Fibroblast of lung (primary cell): ENCODE measurements at regions not wholly inside any gene's neighbourhood (a gene's known extent, or its start where the extent isn't known, plus 50 kb on each side); places are given as distances from the start of the nearest gene placed in this dataset.

Experiments
- DNase-seq, 2 donors: peaks; one replicate each; pipeline versions ENCODE4 v3.0.0 to v3.0.0-alpha.2; 2010; ENCODE audit warnings: low read depth in 2 of 2
- H2AFZ ChIP-seq: 2 replicates; pipeline ENCODE4 v1.5.1; 2012; ENCODE audit warnings: low read length, control low read depth, inconsistent platforms
- H3K27ac ChIP-seq: 2 replicates; pipeline ENCODE4 v1.5.1; 2011; ENCODE audit warnings: low read length, control low read depth; ENCODE audit not compliant: insufficient read depth
- H3K27me3 ChIP-seq: 2 replicates; pipeline ENCODE4 v1.5.1; 2011; ENCODE audit warnings: mild to moderate bottlenecking, low read length; ENCODE audit not compliant: control insufficient read depth, insufficient read depth
- H3K36me3 ChIP-seq: 2 replicates; pipeline ENCODE4 v1.5.1; 2011; ENCODE audit warnings: low read length; ENCODE audit not compliant: control insufficient read depth, insufficient read depth
- H3K4me1 ChIP-seq: 2 replicates; pipeline ENCODE4 v1.5.1; 2011; ENCODE audit warnings: low read length; ENCODE audit not compliant: control insufficient read depth, insufficient read depth; ENCODE audit errors: extremely low read depth
- H3K4me2 ChIP-seq: 2 replicates; pipeline ENCODE4 v1.5.1; 2011; ENCODE audit warnings: low read length, control low read depth; ENCODE audit not compliant: insufficient read depth; ENCODE audit errors: extremely low read depth
- H3K4me3 ChIP-seq, 4 experiments: fragments of 200-600 bp in 1 of 4; sonication (generic) in 1 of 4; replicated peaks in 1 of 4; 2 replicates each; pipeline ENCODE4 v1.5.1; 2011 to 2016; ENCODE audit warnings: low read length in 4 of 4, low read depth in 3 of 4, mild to moderate bottlenecking in 3 of 4, control low read depth in 2 of 4, inconsistent platforms in 1 of 4, mixed read lengths in 1 of 4; ENCODE audit not compliant: insufficient read depth in 1 of 4; ENCODE audit errors: control extremely low read depth in 1 of 4
- H3K79me2 ChIP-seq: 2 replicates; pipeline ENCODE4 v1.5.1; 2012; ENCODE audit warnings: mild to moderate bottlenecking, low read length, inconsistent platforms; ENCODE audit not compliant: control insufficient read depth, insufficient read depth
- H3K9ac ChIP-seq: 2 replicates; pipeline ENCODE4 v1.5.1; 2011; ENCODE audit warnings: mild to moderate bottlenecking, low read length, control low read depth; ENCODE audit not compliant: insufficient read depth
- H3K9me3 ChIP-seq: 2 replicates; pipeline ENCODE4 v1.5.1; 2012; ENCODE audit warnings: low read depth, low read length; ENCODE audit not compliant: control insufficient read depth, insufficient read depth
- H4K20me1 ChIP-seq: 2 replicates; pipeline ENCODE4 v1.5.1; 2011; ENCODE audit warnings: low read length; ENCODE audit not compliant: control insufficient read depth, insufficient read depth; ENCODE audit errors: extremely low read depth
- CTCF ChIP-seq, 2 donors: IDR thresholded peaks in 1 of 2; conservative IDR thresholded peaks in 1 of 2; 1 replicate in 1 of 2; 2 replicates in 1 of 2; pipeline ENCODE4 v1.5.1; 2011 to 2012; ENCODE audit warnings: low read length in 2 of 2, control low read depth in 1 of 2, inconsistent platforms in 1 of 2, low read depth in 1 of 2, mild to moderate bottlenecking in 1 of 2
- EZH2 ChIP-seq: IDR thresholded peaks from 2 replicates; pipeline ENCODE4 v1.5.1; 2012; ENCODE audit warnings: low read length, control low read depth, mild to moderate bottlenecking; ENCODE audit errors: missing control alignments

GRCh38 chr3:102537123-102537522, 102.3 kb downstream of the ZPLD1 start:
- H3K27me3 ChIP-seq: no peaks in the 10 kb centered on the region

GRCh38 chr3:102544741-102545140, 109.9 kb downstream of the ZPLD1 start:
- TF ChIP-seq EZH2: no peak
- TF ChIP-seq CTCF (conservative IDR thresholded peaks at IDR 0.05 in 1 of 2, IDR thresholded peaks at IDR 0.05 in 1 of 2; ENCODE audit: low read depth in 1 of 2, low read length in 2 of 2): no peak
- H3K4me2 ChIP-seq: no peak overlapping the region

More at GRCh38 chr3:102537123-102537522, 102.3 kb downstream of the ZPLD1 start:
- no peaks in the 10 kb centered on the region for H3K4me1 ChIP-seq
- no peak overlapping the region for H3K4me2 ChIP-seq
- no peaks in the 10 kb centered on the region for H3K36me3 ChIP-seq
- no peak overlapping the region for H3K9ac ChIP-seq
- no peaks in the 10 kb centered on the region for H4K20me1 ChIP-seq
- H3K4me3 ChIP-seq: no peak overlapping the region
- no peaks in the 10 kb centered on the region for H3K9me3 ChIP-seq
- no peaks in the 10 kb centered on the region for H3K79me2 ChIP-seq
- no peak overlapping the region for H3K27ac ChIP-seq
- DNase-seq: no peak
- H2AFZ ChIP-seq: no peak overlapping the region
- TF ChIP-seq CTCF (conservative IDR thresholded peaks at IDR 0.05 in 1 of 2, IDR thresholded peaks at IDR 0.05 in 1 of 2; ENCODE audit: low read depth in 1 of 2, low read length in 2 of 2): no peak
- TF ChIP-seq EZH2: no peak

GRCh38 chr3:102545276-102545675, 110.5 kb downstream of the ZPLD1 start:
- no peaks in the 10 kb centered on the region for H3K79me2 ChIP-seq
- no peaks in the 10 kb centered on the region for H3K27me3 ChIP-seq
- H3K9me3 ChIP-seq: no peaks in the 10 kb centered on the region
- H3K27ac ChIP-seq: no peak overlapping the region
- no peak overlapping the region for H3K9ac ChIP-seq
- H3K4me3 ChIP-seq: no peak overlapping the region
- no peak for DNase-seq
- no peaks in the 10 kb centered on the region for H3K4me1 ChIP-seq
- H4K20me1 ChIP-seq: no peaks in the 10 kb centered on the region
- no peaks in the 10 kb centered on the region for H3K36me3 ChIP-seq
- TF ChIP-seq CTCF (conservative IDR thresholded peaks at IDR 0.05 in 1 of 2, IDR thresholded peaks at IDR 0.05 in 1 of 2; ENCODE audit: low read depth in 1 of 2, low read length in 2 of 2): no peak
- no peak for TF ChIP-seq EZH2
- no peak overlapping the region for H3K4me2 ChIP-seq
- H2AFZ ChIP-seq: no peak overlapping the region

More at GRCh38 chr3:102544741-102545140, 109.9 kb downstream of the ZPLD1 start:
- Histone ChIP-seq H3K4me1 (no peaks in the 10 kb centered on the region), H3K9me3 (no peaks in the 10 kb centered on the region), H3K27me3 (no peaks in the 10 kb centered on the region), H3K4me3 (no peak overlapping the region), H4K20me1 (no peaks in the 10 kb centered on the region), H3K36me3 (no peaks in the 10 kb centered on the region), H2AFZ (no peak overlapping the region), H3K9ac (no peak overlapping the region), H3K79me2 (no peaks in the 10 kb centered on the region), H3K27ac (no peak overlapping the region)
- no peak for DNase-seq
